C4-2B (cell line): ENCODE measurements at regions not wholly inside any gene's neighbourhood (a gene's known extent, or its start where the extent isn't known, plus 50 kb on each side); places are given as distances from the start of the nearest gene placed in this dataset.

Experiments used
- CTCF ChIP-seq: fragments of 450-650 bp; conservative IDR thresholded peaks from 2 replicates; pipeline ENCODE4 v1.5.1; 2017; ENCODE audit warnings: mild to moderate bottlenecking
- ZFX ChIP-seq: fragments of 450-650 bp; IDR thresholded peaks from 2 replicates; pipeline ENCODE4 v1.6.1; 2017

- TF ChIP-seq CTCF (no peak), ZFX (no peak)
These were observed 263.1 kb downstream of the STIM2 start for GRCh38 chr4:27123769-27124124.
